ENCODE measurements at regions not wholly inside any gene's neighbourhood (a gene's known extent, or its start where the extent isn't known, plus 50 kb on each side); places are given as distances from the start of the nearest gene placed in this dataset.

GRCh38 chr1:68723791-68724190 lies 226.9 kb upstream of the DEPDC1 start:
- TF ChIP-seq POLR2A (IDR thresholded peaks at IDR 0.05) = no peak
- no peak for TF ChIP-seq CTCF (IDR thresholded peaks at IDR 0.05)
- no peak for TF ChIP-seq EP300 (IDR thresholded peaks at IDR 0.05)
